GM10248 (cell line): ENCODE measurements at regions not wholly inside any gene's neighbourhood (a gene's known extent, or its start where the extent isn't known, plus 50 kb on each side); places are given as distances from the start of the nearest gene placed in this dataset.

Experiments used
- CTCF ChIA-PET: fragments of 300-600 bp; sonication (Branson Sonifier 250); formaldehyde crosslinking; extraction: SDS; loops from one replicate; lab custom pipeline; 2021; ENCODE audit warnings: antibody characterized with exemption; lab: Yijun Ruan, JAX
- POLR2A ChIA-PET: fragments of 350-650 bp; sonication (Branson Sonifier 250); formaldehyde crosslinking; extraction: SDS; loops from one replicate; lab custom pipeline; 2020; ENCODE audit warnings: antibody characterized with exemption; lab: Yijun Ruan, JAX
- DNase-seq: peaks from one replicate; pipeline ENCODE4 v3.0.0; 2012; ENCODE audit errors: extremely low spot score
- TF ChIP-seq, protein P1 (sequence below): IDR thresholded peaks from 2 replicates; pipeline ENCODE4 v1.5.1; 2012; ENCODE audit warnings: mild to moderate bottlenecking, low read depth; ENCODE audit errors: extremely low read depth, missing control alignments, control extremely low read depth

DNA sequence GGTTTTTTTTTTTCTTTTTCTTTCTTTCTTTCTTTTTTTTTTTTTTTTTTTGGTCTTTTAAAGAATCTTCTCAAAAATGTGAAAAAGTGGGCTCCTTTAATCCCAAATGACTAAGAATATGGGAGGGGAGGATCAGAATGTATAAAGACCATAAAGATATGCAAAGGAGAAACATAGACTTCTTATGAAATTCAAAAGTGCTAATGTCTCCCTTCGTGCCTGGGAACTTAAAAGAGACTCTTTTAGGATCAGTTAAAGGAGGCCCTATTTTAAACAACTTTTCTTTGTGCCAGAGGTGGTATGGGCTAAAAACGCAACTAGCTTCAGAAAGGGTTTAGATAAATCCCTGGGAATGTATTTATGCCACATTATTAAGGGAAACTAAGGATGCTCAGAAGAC is 54.2 kb upstream of the KAZN start:
- no peak for DNase-seq
- CTCF ChIA-PET, result no interaction called here
- POLR2A ChIA-PET, result no interaction called here
- TF ChIP-seq, protein P1, sequence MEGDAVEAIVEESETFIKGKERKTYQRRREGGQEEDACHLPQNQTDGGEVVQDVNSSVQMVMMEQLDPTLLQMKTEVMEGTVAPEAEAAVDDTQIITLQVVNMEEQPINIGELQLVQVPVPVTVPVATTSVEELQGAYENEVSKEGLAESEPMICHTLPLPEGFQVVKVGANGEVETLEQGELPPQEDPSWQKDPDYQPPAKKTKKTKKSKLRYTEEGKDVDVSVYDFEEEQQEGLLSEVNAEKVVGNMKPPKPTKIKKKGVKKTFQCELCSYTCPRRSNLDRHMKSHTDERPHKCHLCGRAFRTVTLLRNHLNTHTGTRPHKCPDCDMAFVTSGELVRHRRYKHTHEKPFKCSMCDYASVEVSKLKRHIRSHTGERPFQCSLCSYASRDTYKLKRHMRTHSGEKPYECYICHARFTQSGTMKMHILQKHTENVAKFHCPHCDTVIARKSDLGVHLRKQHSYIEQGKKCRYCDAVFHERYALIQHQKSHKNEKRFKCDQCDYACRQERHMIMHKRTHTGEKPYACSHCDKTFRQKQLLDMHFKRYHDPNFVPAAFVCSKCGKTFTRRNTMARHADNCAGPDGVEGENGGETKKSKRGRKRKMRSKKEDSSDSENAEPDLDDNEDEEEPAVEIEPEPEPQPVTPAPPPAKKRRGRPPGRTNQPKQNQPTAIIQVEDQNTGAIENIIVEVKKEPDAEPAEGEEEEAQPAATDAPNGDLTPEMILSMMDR, result no peak

DNA sequence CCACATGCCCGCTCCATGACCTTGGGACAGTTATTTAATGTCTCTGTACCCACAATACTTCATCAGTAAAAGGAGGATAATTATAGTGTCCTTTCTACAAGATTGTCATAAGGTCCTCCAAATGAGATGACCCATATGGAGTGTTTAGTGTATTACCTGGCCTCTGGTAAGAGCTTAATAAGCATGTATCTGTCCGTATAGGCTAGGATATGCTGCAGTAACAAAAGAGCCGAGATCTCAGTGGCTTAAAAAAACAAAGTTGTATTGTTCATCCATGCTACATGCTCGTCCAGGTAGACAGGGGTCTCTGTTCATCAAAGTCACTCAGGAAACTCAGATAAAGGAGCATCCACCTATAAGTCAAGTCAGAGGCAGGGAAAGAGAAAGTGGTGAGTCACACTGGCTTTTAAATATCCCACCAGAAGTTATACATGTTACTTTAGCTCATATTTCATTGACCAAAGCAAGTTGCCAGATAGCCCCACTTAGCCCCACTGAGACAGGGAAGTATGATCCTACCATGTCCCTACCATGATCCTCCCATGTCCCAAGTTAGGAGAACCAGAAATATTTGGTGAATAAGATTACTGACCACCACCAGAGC is 53.0 kb upstream of the KAZN start:
- DNase-seq, result no peak
- TF ChIP-seq, protein P1, result no peak
- CTCF ChIA-PET, result no interaction called here
- POLR2A ChIA-PET, result no interaction called here

DNA sequence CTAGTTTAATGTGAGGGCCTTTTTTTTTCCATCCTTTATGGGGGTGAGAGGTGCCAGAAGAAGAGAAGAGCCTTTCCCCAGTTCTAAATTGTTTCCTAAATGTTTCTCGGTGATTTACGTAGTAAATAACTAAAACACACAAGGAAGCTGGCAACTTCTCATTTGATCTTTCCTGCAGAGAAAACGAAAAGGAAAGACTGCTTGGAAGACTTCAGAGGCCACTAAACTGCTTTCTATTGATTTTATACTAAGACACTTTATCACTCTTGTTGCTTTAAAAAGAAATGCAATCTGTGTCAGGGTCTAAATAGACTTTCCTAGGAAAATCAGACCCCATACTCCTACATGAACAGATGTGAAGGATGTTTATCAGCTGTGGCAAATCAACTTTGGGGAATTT is 52.1 kb upstream of the KAZN start:
- POLR2A ChIA-PET, result no interaction called here
- CTCF ChIA-PET, result no interaction called here
- no peak for DNase-seq
- TF ChIP-seq, protein P1, result no peak
